T-helper 1 cell treated with Interleukin-12 subunit alpha and Interleukin-12 subunit beta and Interleukin-4 antibody, amounts not matched to agents 30 ng/mL and 1 ng/mL, for 36 hours (primary cell): ENCODE measurements at regions not wholly inside any gene's neighbourhood (a gene's known extent, or its start where the extent isn't known, plus 50 kb on each side); places are given as distances from the start of the nearest gene placed in this dataset.

Experiments used
- intact Hi-C: fragments of 100-400 bp; cut with micrococcal nuclease; formaldehyde crosslinking; loops from one replicate; pipeline ENCODE4 v1.15.1; 2024

- intact Hi-C loops, result no loop called here
Measured at GRCh38 chr3:159605101-159605500, 383.5 kb upstream of the IL12A start.

- intact Hi-C loops, result no loop called here
Measured at GRCh38 chr3:159605776-159606175, 382.9 kb upstream of the IL12A start.

GRCh38 chr3:159607856-159608255 is 380.8 kb upstream of the IL12A start:
- intact Hi-C loops, result no loop called here

- intact Hi-C loops, result no loop called here
Measured at GRCh38 chr3:159608311-159608710, 380.3 kb upstream of the IL12A start.

GRCh38 chr3:159609625-159610024 is 379.0 kb upstream of the IL12A start:
- intact Hi-C loops, result no loop called here

GRCh38 chr3:159616234-159616825 is 372.3 kb upstream of the IL12A start:
- intact Hi-C loops, result no loop called here

- intact Hi-C loops, result no loop called here
Measured at GRCh38 chr3:159619341-159619885, 369.2 kb upstream of the IL12A start.

GRCh38 chr3:159620281-159620680 is 368.4 kb upstream of the IL12A start:
- intact Hi-C loops, result no loop called here

- intact Hi-C loops, result no loop called here
Measured at GRCh38 chr3:159620873-159621272, 367.8 kb upstream of the IL12A start.

- intact Hi-C loops, result no loop called here
Measured at GRCh38 chr3:159624616-159625015, 364.0 kb upstream of the IL12A start.

- intact Hi-C loops, result no loop called here
Measured at GRCh38 chr3:159625594-159625993, 363.0 kb upstream of the IL12A start.

GRCh38 chr3:159626598-159626997 is 362.0 kb upstream of the IL12A start:
- intact Hi-C loops, result no loop called here

GRCh38 chr3:159627229-159627628 is 361.4 kb upstream of the IL12A start:
- intact Hi-C loops, result no loop called here

- intact Hi-C loops, result no loop called here
Measured at GRCh38 chr3:159627634-159628033, 361.0 kb upstream of the IL12A start.

- intact Hi-C loops, result no loop called here
Measured at GRCh38 chr3:159629329-159630084, 359.1 kb upstream of the IL12A start.

- intact Hi-C loops, result no loop called here
Measured at GRCh38 chr3:159631226-159631625, 357.4 kb upstream of the IL12A start.

- intact Hi-C loops, result no loop called here
Measured at GRCh38 chr3:159632128-159632527, 356.5 kb upstream of the IL12A start.

- intact Hi-C loops, result no loop called here
Measured at GRCh38 chr3:159632851-159633250, 355.8 kb upstream of the IL12A start.

- intact Hi-C loops, result no loop called here
Measured at GRCh38 chr3:159634483-159634882, 354.2 kb upstream of the IL12A start.

- intact Hi-C loops, result no loop called here
Measured at GRCh38 chr3:159635047-159635641, 353.5 kb upstream of the IL12A start.

GRCh38 chr3:159637883-159638542 is 350.6 kb upstream of the IL12A start:
- intact Hi-C loops, result no loop called here

- intact Hi-C loops, result no loop called here
Measured at GRCh38 chr3:159640225-159640624, 348.4 kb upstream of the IL12A start.
